ENCODE measurements at regions not wholly inside any gene's neighbourhood (a gene's known extent, or its start where the extent isn't known, plus 50 kb on each side); places are given as distances from the start of the nearest gene placed in this dataset.

DNA sequence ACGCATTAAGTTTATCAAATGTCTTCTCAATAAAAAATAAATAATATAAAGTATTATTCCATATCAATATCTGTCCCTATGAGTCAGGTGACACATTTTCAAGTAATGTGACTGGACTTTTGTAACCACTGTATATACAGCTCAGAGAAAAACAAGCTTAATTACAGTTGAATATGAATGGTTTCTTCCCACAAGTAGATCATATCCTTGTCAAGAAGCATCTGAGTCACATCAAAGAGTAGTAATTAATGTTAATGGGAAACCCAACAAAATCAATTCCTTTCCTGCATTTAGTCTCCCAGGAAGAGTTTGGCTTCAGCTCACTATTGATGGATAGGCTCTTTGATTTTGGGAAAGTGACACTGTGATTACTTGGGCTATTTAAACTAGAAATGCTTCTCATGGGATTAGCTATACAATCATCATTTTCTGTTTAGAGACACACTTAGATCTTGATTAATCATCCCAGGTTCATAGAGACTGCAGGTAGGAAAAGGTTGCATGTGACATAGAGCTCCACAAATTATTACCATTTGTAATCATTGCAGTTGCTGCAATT, 292.9 kb downstream of the GABRG2 start:
- TF ChIP-seq POLR2A (IDR thresholded peaks at IDR 0.05; ENCODE audit: low read depth) (no peak), CTCF (IDR thresholded peaks at IDR 0.05) (no peak), EP300 (IDR thresholded peaks at IDR 0.05) (no peak)
